GM21515 (cell line): ENCODE measurements at regions not wholly inside any gene's neighbourhood (a gene's known extent, or its start where the extent isn't known, plus 50 kb on each side); places are given as distances from the start of the nearest gene placed in this dataset.
"Not testable (repeated sequence)": the region's sequence is repeated elsewhere in the genome, so short reads cannot be mapped to it uniquely, and the experiment has no call there.

Source experiments
- ATAC-seq: cut with Tn5 transposase; IDR thresholded peaks from one replicate; pipeline ENCODE4 v1.9.1; 2021; ENCODE audit not compliant: unreplicated experiment

DNA sequence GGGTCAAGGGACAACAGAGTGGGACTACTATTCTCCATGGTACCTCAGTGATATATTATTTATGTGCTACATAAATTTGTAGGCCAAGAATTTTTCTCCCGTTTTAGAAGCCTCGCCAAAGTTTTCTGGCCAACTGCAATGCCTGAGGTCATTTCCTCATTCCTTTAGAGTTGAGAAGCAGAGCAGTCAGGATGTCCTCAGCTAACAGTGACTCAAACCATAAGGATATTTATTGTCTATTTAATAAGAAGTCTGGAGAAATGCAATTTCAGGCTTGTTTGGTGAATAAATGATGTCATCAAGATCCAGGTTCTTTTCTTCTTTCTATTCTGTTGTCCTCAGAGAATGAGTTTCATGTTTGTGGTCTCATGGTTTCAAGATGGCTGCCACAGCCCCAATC, 91.0 kb downstream of the ADCYAP1 start:
- no peak for ATAC-seq

- ATAC-seq: no peak
Measured at GRCh38 chr18:997499-997898, 92.8 kb downstream of the ADCYAP1 start.

GRCh38 chr18:998936-999335, 94.3 kb downstream of the ADCYAP1 start:
- ATAC-seq: no peak

- no peak for ATAC-seq
Measured at GRCh38 chr18:1002653-1003178, 98.0 kb downstream of the ADCYAP1 start.

DNA sequence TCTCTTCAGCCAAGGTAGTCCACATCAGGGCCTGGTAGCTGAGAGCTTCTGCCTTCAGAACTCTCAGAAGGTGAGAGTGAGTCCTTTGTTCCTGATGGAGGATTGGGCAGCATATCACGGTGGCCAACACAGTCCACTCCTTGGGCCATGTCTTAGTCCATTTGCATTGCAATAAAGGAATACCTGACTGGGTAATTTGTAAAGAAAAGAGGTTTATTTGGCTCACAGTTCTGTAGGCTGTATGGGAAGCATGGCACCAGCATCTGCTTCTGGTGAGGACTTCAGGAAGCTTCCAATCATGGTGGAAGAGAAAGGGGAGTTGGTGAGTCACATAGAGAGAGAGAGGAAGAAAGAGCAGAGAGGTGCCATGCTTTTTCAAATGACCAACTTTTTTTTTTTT, 98.8 kb downstream of the ADCYAP1 start:
- no peak for ATAC-seq

DNA sequence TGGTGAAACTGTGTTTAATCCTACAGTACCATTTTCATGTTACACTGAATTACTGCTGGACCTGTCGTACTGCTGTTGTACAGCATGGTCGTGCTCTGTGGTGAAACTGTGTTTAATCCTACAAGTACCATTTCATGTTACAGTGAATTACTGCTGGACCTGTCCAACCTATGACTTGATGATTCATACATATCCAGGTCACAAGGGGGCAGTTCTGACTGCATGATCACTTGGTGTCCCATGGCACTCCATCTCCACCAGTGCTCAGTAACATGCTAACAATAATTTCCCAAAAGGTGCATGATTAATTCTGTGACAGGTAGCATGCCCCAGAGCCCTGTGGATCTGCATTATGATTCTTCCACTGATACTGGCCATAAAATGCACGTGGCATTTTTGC, 101.6 kb downstream of the ADCYAP1 start:
- ATAC-seq: no peak

DNA sequence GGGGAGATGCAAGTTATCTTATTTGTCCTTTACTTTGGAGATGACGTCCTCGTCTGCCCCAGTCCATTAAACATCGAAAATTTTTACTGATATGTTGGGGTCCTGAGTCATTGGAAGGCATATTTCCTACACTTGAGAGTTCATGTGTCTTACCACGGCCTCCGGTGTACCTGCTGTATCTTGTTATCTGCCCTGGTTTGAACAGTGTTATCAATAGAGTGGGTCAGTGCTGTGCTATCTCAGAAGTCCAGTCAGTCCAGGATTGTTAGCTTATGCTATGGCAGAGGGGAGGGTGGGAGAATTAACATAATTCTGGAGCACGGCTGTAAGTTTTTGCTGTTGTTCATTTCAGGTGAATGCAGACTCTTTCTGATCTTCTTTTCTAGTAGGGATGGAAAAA, 102.3 kb downstream of the ADCYAP1 start:
- no peak for ATAC-seq

- ATAC-seq: no peak
Measured at GRCh38 chr18:1011349-1011748, 106.7 kb downstream of the ADCYAP1 start.

DNA sequence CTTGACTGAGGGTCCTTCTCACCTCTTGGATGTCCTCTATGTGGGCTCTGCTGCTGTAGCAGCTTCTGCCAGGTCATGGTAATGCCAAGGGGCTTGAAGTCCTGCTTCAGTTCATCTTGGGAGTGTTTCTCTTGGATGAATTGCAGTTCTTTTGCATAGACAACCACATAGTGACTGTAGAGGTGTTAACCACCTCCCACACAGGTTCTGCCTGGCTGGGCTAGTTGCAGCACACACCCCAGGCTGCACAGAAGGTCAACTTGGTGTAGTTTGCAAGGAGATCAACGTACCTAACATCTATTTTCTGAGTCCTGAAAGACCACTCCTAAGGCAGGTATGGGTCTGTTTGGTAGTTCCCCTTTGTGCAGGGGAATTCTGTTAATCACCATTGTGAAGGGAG, 108.1 kb downstream of the ADCYAP1 start:
- ATAC-seq: no peak

DNA sequence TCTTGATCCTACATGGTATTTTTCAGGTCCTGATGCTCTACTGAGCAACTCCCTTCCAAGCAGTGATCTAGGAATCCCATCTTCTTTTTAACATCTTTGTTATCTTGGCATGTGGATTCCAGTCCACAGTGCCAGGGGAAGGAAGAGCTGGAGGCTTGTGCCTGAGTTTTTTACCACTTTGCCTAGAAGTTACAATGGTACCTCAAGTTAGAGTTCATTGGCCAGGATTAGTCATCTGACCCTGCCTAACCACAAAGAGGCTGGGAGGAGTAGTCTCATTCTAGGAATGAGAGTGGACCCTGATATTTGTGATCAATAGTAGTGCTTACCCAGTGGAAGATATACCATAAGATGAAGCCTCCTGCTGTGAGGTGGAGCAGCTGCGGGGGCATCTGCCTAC, 109.3 kb downstream of the ADCYAP1 start:
- no peak for ATAC-seq

- ATAC-seq: no peak
Measured at GRCh38 chr18:1014509-1014908, 109.8 kb downstream of the ADCYAP1 start.

- no peak for ATAC-seq
Measured at GRCh38 chr18:1014951-1015624, 110.4 kb downstream of the ADCYAP1 start.

- no peak for ATAC-seq
Measured at GRCh38 chr18:1015777-1016176, 111.1 kb downstream of the ADCYAP1 start.

GRCh38 chr18:1017227-1018058, 112.8 kb downstream of the ADCYAP1 start:
- no peak for ATAC-seq

- ATAC-seq: no peak
Measured at GRCh38 chr18:1018181-1018681, 113.6 kb downstream of the ADCYAP1 start.

- no peak for ATAC-seq
Measured at GRCh38 chr18:1019191-1019590, 114.5 kb downstream of the ADCYAP1 start.

- ATAC-seq: no peak
Measured at GRCh38 chr18:1020731-1021344, 116.2 kb downstream of the ADCYAP1 start.

GRCh38 chr18:1026930-1027329, 122.3 kb downstream of the ADCYAP1 start:
- ATAC-seq: no peak

DNA sequence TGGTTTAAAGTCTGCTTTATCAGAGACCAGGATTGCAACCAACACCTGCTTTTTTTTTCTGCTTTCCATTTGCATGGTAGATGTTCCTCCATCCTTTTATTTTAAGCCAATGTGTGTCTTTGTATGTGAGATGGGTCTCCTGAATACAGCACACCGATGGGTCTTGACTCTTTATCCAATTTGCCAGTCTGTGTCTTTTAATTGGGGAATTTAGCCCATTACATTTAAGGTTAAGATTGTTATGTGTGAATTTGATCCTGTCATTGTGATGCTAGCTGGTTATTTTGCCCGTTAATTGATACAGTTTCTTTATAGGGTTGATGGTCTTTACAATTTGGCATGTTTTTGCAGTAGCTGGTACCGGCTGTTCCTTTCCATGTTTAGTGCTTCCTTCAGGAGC, 128.4 kb downstream of the ADCYAP1 start:
- not testable (repeated sequence) for ATAC-seq

DNA sequence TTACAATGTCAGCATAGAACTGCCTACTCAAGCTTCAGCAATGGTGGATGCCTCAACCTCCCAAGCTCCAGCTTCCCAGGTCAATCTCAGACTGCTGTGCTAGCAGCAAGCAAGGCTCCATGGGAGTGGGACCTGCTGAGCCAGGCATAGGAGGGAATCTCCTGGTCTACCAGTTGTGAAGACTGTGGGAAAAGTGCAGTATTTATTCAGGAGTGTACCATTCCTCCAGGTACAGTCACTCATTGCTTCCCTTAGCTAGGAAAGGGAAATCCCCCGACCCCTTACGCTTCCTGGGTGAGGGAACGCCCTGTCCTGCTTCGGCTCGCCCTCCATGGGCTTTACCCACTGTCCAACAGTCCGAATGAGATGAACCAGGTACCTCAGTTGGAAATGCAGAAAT, 130.3 kb downstream of the ADCYAP1 start:
- ATAC-seq: no peak

DNA sequence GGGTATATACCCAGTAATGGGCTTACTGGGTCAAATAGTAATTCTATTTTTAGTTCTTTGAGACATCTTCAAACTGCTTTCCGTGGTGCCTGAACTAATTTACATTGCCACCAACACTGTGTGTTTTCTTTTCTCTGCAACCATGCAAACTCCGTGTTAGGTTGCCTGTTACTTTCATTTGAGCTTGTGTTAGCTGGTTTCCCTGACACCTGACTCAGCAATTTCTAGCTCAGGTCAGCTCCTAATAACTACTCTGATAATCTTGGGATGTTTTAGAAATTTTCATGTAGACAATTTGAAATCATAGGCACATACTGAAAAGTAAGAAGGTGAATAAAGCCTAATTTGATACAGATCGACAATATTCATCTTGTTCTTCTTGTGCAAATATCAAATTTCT, 132.3 kb downstream of the ADCYAP1 start:
- ATAC-seq: no peak

GRCh38 chr18:1037776-1038175, 133.1 kb downstream of the ADCYAP1 start:
- no peak for ATAC-seq
